Neural cell (in vitro differentiated cells): ENCODE measurements at regions not wholly inside any gene's neighbourhood (a gene's known extent, or its start where the extent isn't known, plus 50 kb on each side); places are given as distances from the start of the nearest gene placed in this dataset.

ENCODE experiments used
- H2AFZ ChIP-seq: fragments of 200-600, 300-800 bp; sonication (generic), shearing (Covaris generic); 2 replicates; pipeline ENCODE4 v1.6.0; 2014; ENCODE audit warnings: low read depth, mild to moderate bottlenecking, antibody characterized with exemption, low read length, moderate library complexity
- H3F3A ChIP-seq: fragments of 200-600 bp; shearing (Covaris generic); 2 replicates; pipeline ENCODE4 v1.6.1; 2016; ENCODE audit warnings: mild to moderate bottlenecking, moderate library complexity, mixed read lengths, antibody characterized with exemption, low read length; ENCODE audit not compliant: insufficient read depth, poor library complexity, severe bottlenecking
- H3K27ac ChIP-seq: fragments of 200-600, 300-800 bp; sonication (generic), shearing (Covaris generic); 2 replicates; pipeline ENCODE4 v1.5.1; 2014; ENCODE audit warnings: mild to moderate bottlenecking, low read length, moderate library complexity
- H3K27me3 ChIP-seq: fragments of 300-800, 200-600 bp; sonication (generic), shearing (Covaris generic); 2 replicates; pipeline ENCODE4 v1.6.0; 2014; ENCODE audit warnings: mild to moderate bottlenecking, low read depth, low read length, moderate library complexity; ENCODE audit not compliant: insufficient read depth
- H3K36me3 ChIP-seq: fragments of 300-800, 200-600 bp; sonication (generic), shearing (Covaris generic); 2 replicates; pipeline ENCODE4 v1.5.1; 2014; ENCODE audit warnings: mild to moderate bottlenecking, antibody characterized with exemption, low read length, moderate library complexity; ENCODE audit not compliant: insufficient read depth
- H3K4me2 ChIP-seq: fragments of 300-800, 200-600 bp; sonication (generic), shearing (Covaris generic); 2 replicates; pipeline ENCODE4 v1.6.0; 2014; ENCODE audit warnings: mild to moderate bottlenecking, low read length
- H3K4me3 ChIP-seq: fragments of 300-800, 200-600 bp; sonication (generic), shearing (Covaris generic); 2 replicates; pipeline ENCODE4 v1.5.1; 2014; ENCODE audit warnings: mild to moderate bottlenecking, low read length, moderate library complexity
- H3K79me2 ChIP-seq: fragments of 200-600 bp; shearing (Covaris generic); replicated peaks from 2 replicates; pipeline ENCODE4 v1.6.0; 2014; ENCODE audit warnings: mild to moderate bottlenecking, low read length, moderate library complexity; ENCODE audit not compliant: insufficient read depth
- H3K9ac ChIP-seq: fragments of 300-800, 200-600 bp; sonication (generic), shearing (Covaris generic); 2 replicates; pipeline ENCODE4 v1.6.1; 2016; ENCODE audit warnings: mild to moderate bottlenecking, low read length, mixed read lengths
- H3K9me2 ChIP-seq: fragments of 200-600 bp; shearing (Covaris generic); 2 replicates; pipeline ENCODE4 v1.6.1; 2016; ENCODE audit warnings: mild to moderate bottlenecking, low read length, mixed read lengths; ENCODE audit not compliant: insufficient read depth
- H3K9me3 ChIP-seq: fragments of 200-600, 300-800 bp; sonication (generic), shearing (Covaris generic); 2 replicates; pipeline ENCODE4 v1.6.1; 2016; ENCODE audit warnings: mild to moderate bottlenecking, mixed run types, low read length, moderate library complexity, mixed read lengths
- H4K20me1 ChIP-seq: fragments of 200-600 bp; shearing (Covaris generic); 2 replicates; pipeline ENCODE4 v1.6.1; 2016; ENCODE audit warnings: mild to moderate bottlenecking, mixed run types; ENCODE audit not compliant: insufficient read depth
- CTCF ChIP-seq: fragments of 450-650 bp; IDR thresholded peaks from 2 replicates; pipeline ENCODE4 v1.5.1; 2014; ENCODE audit warnings: antibody characterized with exemption, mild to moderate bottlenecking, moderate library complexity; ENCODE audit not compliant: poor library complexity, severe bottlenecking
- EP300 ChIP-seq: fragments of 450-650 bp; conservative IDR thresholded peaks from 2 replicates; pipeline ENCODE4 v1.6.1; 2014; ENCODE audit warnings: antibody characterized with exemption, mild to moderate bottlenecking, moderate library complexity; ENCODE audit not compliant: poor library complexity, severe bottlenecking
- EZH2 ChIP-seq: fragments of 200-600, 300-800 bp; shearing (Covaris generic), sonication (generic); IDR thresholded peaks from 2 replicates; pipeline ENCODE4 v1.6.1; 2014; ENCODE audit warnings: antibody characterized with exemption, low read length, borderline replicate concordance, mild to moderate bottlenecking; ENCODE audit not compliant: insufficient read depth, poor library complexity, severe bottlenecking
- MXI1 ChIP-seq: fragments of 450-650 bp; conservative IDR thresholded peaks from 2 replicates; pipeline ENCODE4 v1.6.1; 2014; ENCODE audit warnings: antibody characterized with exemption, mild to moderate bottlenecking; ENCODE audit not compliant: poor library complexity, severe bottlenecking
- POLR2AphosphoS5 ChIP-seq: IDR thresholded peaks from 2 replicates; pipeline ENCODE4 v1.6.1; 2012
- RAD21 ChIP-seq: fragments of 450-650 bp; conservative IDR thresholded peaks from 2 replicates; pipeline ENCODE4 v1.6.1; 2014; ENCODE audit warnings: antibody characterized with exemption, mild to moderate bottlenecking, moderate library complexity
- REST ChIP-seq: IDR thresholded peaks from 2 replicates; pipeline ENCODE4 v1.6.1; 2012; ENCODE audit warnings: borderline replicate concordance
- SMC3 ChIP-seq: fragments of 450-650 bp; conservative IDR thresholded peaks from 2 replicates; pipeline ENCODE4 v1.6.1; 2014; ENCODE audit warnings: antibody characterized with exemption, mild to moderate bottlenecking, moderate library complexity; ENCODE audit not compliant: poor library complexity
- TAF1 ChIP-seq: IDR thresholded peaks from 2 replicates; pipeline ENCODE4 v1.6.1; 2012; ENCODE audit warnings: low read depth

- TF ChIP-seq CTCF (no peak), MXI1 (no peak), EP300 (no peak), SMC3 (no peak), RAD21 (no peak), TAF1 (no peak), EZH2 (no peak), REST (no peak), POLR2AphosphoS5 (no peak)
Observed at GRCh38 chr2:20145497-20146193, 79.3 kb downstream of the SDC1 start.

GRCh38 chr2:20144861-20145260, 80.1 kb downstream of the SDC1 start:
- Histone ChIP-seq H2AFZ (no peak overlapping the region), H3K27ac (no peak overlapping the region), H3K9ac (no peak overlapping the region), H3K79me2 (no peaks in the 10 kb centered on the region), H3F3A (no peaks in the 10 kb centered on the region), H3K36me3 (no peaks in the 10 kb centered on the region), H3K9me3 (no peaks in the 10 kb centered on the region), H3K27me3 (no peaks in the 10 kb centered on the region), H4K20me1 (no peaks in the 10 kb centered on the region), H3K4me2 (no peak overlapping the region), H3K4me3 (no peak overlapping the region), H3K9me2 (no peaks in the 10 kb centered on the region)
- TF ChIP-seq SMC3 (no peak), MXI1 (no peak), EP300 (no peak), RAD21 (no peak), EZH2 (no peak), REST (no peak), POLR2AphosphoS5 (no peak), TAF1 (no peak)

More at GRCh38 chr2:20145497-20146193, 79.3 kb downstream of the SDC1 start:
- Histone ChIP-seq H3K4me2 (no peak overlapping the region), H3K4me3 (no peak overlapping the region), H4K20me1 (no peaks in the 10 kb centered on the region), H3F3A (no peaks in the 10 kb centered on the region), H3K27me3 (no peaks in the 10 kb centered on the region), H3K36me3 (no peaks in the 10 kb centered on the region), H3K79me2 (no peaks in the 10 kb centered on the region), H3K9me2 (no peaks in the 10 kb centered on the region), H3K27ac (no peak overlapping the region), H3K9me3 (no peaks in the 10 kb centered on the region), H2AFZ (no peak overlapping the region), H3K9ac (no peak overlapping the region)
